ENCODE measurements at regions not wholly inside any gene's neighbourhood (a gene's known extent, or its start where the extent isn't known, plus 50 kb on each side); places are given as distances from the start of the nearest gene placed in this dataset.
"Not testable (repeated sequence)": the region's sequence is repeated elsewhere in the genome, so short reads cannot be mapped to it uniquely, and the experiment has no call there.

- no peaks in the 10 kb centered on the region for H3K27me3 Mint-ChIP-seq (ENCODE audit: insufficient read depth, low read depth)
- Histone ChIP-seq H3K27me3 (no peaks in the 10 kb centered on the region), H3K9me3 (ENCODE audit: low read depth) (no peaks in the 10 kb centered on the region), H3K4me3 (no peak overlapping the region), H3K4me1 (no peaks in the 10 kb centered on the region), H3K79me2 (ENCODE audit: low read depth) (no peaks in the 10 kb centered on the region), H2AFZ (replicated peaks) (no peak overlapping the region), H4K20me1 (ENCODE audit: low read depth) (no peaks in the 10 kb centered on the region), H3F3A (ENCODE audit: low read depth) (no peaks in the 10 kb centered on the region), H3K36me3 (no peaks in the 10 kb centered on the region), H3K4me2 (no peak overlapping the region), H3K27ac (no peak overlapping the region), H3K9ac (no peak overlapping the region)
- H3K4me1 Mint-ChIP-seq, result peaks cover 19% of the 10 kb centered on the region
- H3K36me3 Mint-ChIP-seq, result no peaks in the 10 kb centered on the region
- H3K9me3 Mint-ChIP-seq, result no peaks in the 10 kb centered on the region
- no peak for TF ChIP-seq EZH2phosphoT487 (IDR thresholded peaks at IDR 0.05)
- no peak for TF ChIP-seq EZH2 (IDR thresholded peaks at IDR 0.05)
- TF ChIP-seq CTCF (IDR thresholded peaks at IDR 0.05), result no peak
- H3K4me3 Mint-ChIP-seq, result no peak overlapping the region
- no peak overlapping the region for H3K27ac Mint-ChIP-seq
- DNase-seq (ENCODE audit: low spot score), result no peak
Observed at GRCh38 chr4:121583396-121583795, 113.4 kb downstream of the ANXA5 start.

- Mint-ChIP-seq H3K36me3 (no peaks in the 10 kb centered on the region), H3K9me3 (no peaks in the 10 kb centered on the region), H3K4me1 (peaks cover 15% of the 10 kb centered on the region), H3K27me3 (ENCODE audit: insufficient read depth, low read depth) (no peaks in the 10 kb centered on the region), H3K27ac (no peak overlapping the region), H3K4me3 (no peak overlapping the region)
- Histone ChIP-seq H2AFZ (replicated peaks) (no peak overlapping the region), H4K20me1 (ENCODE audit: low read depth) (no peaks in the 10 kb centered on the region), H3K27me3 (no peaks in the 10 kb centered on the region), H3K4me2 (no peak overlapping the region), H3K9me3 (ENCODE audit: low read depth) (no peaks in the 10 kb centered on the region), H3F3A (ENCODE audit: low read depth) (no peaks in the 10 kb centered on the region), H3K4me1 (no peaks in the 10 kb centered on the region), H3K4me3 (no peak overlapping the region), H3K36me3 (no peaks in the 10 kb centered on the region), H3K27ac (no peak overlapping the region), H3K79me2 (ENCODE audit: low read depth) (no peaks in the 10 kb centered on the region), H3K9ac (no peak overlapping the region)
- no peak for DNase-seq (ENCODE audit: low spot score)
- TF ChIP-seq CTCF (IDR thresholded peaks at IDR 0.05), result no peak
- no peak for TF ChIP-seq EZH2 (IDR thresholded peaks at IDR 0.05)
- no peak for TF ChIP-seq EZH2phosphoT487 (IDR thresholded peaks at IDR 0.05)
Observed at GRCh38 chr4:121582296-121582695, 114.5 kb downstream of the ANXA5 start.

DNA sequence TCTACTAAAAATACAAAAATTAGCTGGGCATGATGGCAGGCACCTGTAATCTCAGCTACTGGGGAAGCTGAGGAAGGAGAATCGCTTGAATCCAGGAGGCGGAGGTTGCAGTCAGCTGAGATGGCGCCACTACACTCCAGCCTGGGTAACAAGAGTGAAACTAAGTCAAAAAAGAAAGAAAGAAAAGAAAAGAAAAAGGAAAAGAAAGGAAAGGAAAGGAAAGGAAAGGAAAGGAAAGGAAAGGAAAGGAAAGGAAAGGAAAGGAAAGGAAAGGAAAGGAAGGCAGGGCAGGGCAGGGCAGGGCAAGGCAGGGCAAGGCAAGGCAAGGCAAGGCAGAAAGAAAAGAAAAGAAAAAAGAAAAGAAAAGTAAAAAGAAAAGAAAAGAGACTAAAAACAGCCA lies 121.4 kb downstream of the ANXA5 start:
- H3K9ac ChIP-seq, result not testable (repeated sequence)

DNA sequence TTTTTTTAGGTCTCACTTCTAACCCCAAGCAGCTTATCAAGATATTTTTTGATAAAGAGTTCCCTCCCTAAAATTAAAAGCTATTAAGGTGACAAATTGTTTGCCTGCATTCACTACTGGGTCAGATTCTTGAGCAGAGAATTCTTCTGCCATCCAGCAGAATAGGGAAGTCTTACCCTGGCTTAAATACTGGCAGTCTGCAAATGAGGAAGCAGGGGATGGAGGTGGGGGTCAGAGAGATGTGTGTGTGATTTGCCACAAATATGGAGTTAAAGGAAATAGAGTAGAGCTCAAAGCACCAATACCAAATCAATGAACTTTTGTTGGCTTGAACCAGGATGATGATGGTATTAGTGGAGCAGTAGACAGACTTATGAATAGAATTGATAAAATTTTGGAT lies 122.2 kb downstream of the ANXA5 start:
- H3K4me3 ChIP-seq, result no peak overlapping the region
- no peaks in the 10 kb centered on the region for H3K27me3 Mint-ChIP-seq (ENCODE audit: insufficient read depth, low read depth)
- no peak for DNase-seq (ENCODE audit: low spot score)
- no peak overlapping the region for H3K4me2 ChIP-seq
- no peaks in the 10 kb centered on the region for H3K27me3 ChIP-seq
- no peak overlapping the region for H2AFZ ChIP-seq (replicated peaks)
- no peak overlapping the region for H3K4me3 Mint-ChIP-seq
- H3K36me3 Mint-ChIP-seq, result no peaks in the 10 kb centered on the region
- H3K9me3 ChIP-seq (ENCODE audit: low read depth), result no peaks in the 10 kb centered on the region
- H3K9me3 Mint-ChIP-seq, result no peaks in the 10 kb centered on the region
- H3K36me3 ChIP-seq, result no peaks in the 10 kb centered on the region
- H3K4me1 Mint-ChIP-seq, result no peaks in the 10 kb centered on the region
- no peaks in the 10 kb centered on the region for H3F3A ChIP-seq (ENCODE audit: low read depth)
- no peak overlapping the region for H3K27ac ChIP-seq
- no peaks in the 10 kb centered on the region for H3K4me1 ChIP-seq
- no peaks in the 10 kb centered on the region for H3K79me2 ChIP-seq (ENCODE audit: low read depth)
- no peak overlapping the region for H3K9ac ChIP-seq
- TF ChIP-seq EZH2phosphoT487 (IDR thresholded peaks at IDR 0.05) (no peak), CTCF (IDR thresholded peaks at IDR 0.05) (no peak), EZH2 (IDR thresholded peaks at IDR 0.05) (no peak)
- no peak overlapping the region for H3K27ac Mint-ChIP-seq
- H4K20me1 ChIP-seq (ENCODE audit: low read depth), result no peaks in the 10 kb centered on the region

More for the DNA sequence above, 121.4 kb downstream of the ANXA5 start:
- not testable (repeated sequence) for DNase-seq (ENCODE audit: low spot score); H3F3A ChIP-seq (ENCODE audit: low read depth); H3K36me3 ChIP-seq; H3K27me3 Mint-ChIP-seq (ENCODE audit: insufficient read depth, low read depth); H3K4me1 Mint-ChIP-seq; H3K4me2 ChIP-seq; H3K27ac Mint-ChIP-seq; H2AFZ ChIP-seq (replicated peaks); H3K4me3 Mint-ChIP-seq; H3K27me3 ChIP-seq; H3K9me3 ChIP-seq (ENCODE audit: low read depth); H4K20me1 ChIP-seq (ENCODE audit: low read depth); H3K4me1 ChIP-seq; H3K79me2 ChIP-seq (ENCODE audit: low read depth); H3K9me3 Mint-ChIP-seq; H3K4me3 ChIP-seq; H3K27ac ChIP-seq; H3K36me3 Mint-ChIP-seq
